NB4 (cell line): ENCODE measurements at regions not wholly inside any gene's neighbourhood (a gene's known extent, or its start where the extent isn't known, plus 50 kb on each side); places are given as distances from the start of the nearest gene placed in this dataset.

Experiments
- POLR2A ChIP-seq: IDR thresholded peaks from 2 replicates; pipeline ENCODE4 v1.6.1; 2011; ENCODE audit warnings: mild to moderate bottlenecking; ENCODE audit not compliant: insufficient read length; ENCODE audit errors: extremely low read depth
- TF ChIP-seq, protein P1 (sequence below): IDR thresholded peaks from one replicate; pipeline ENCODE4 v1.5.1; 2012; ENCODE audit warnings: low read depth, low read length
- TF ChIP-seq, protein P2 (sequence below): IDR thresholded peaks from 2 replicates; pipeline ENCODE4 v1.6.1; 2011; ENCODE audit warnings: low read depth, low read length

DNA sequence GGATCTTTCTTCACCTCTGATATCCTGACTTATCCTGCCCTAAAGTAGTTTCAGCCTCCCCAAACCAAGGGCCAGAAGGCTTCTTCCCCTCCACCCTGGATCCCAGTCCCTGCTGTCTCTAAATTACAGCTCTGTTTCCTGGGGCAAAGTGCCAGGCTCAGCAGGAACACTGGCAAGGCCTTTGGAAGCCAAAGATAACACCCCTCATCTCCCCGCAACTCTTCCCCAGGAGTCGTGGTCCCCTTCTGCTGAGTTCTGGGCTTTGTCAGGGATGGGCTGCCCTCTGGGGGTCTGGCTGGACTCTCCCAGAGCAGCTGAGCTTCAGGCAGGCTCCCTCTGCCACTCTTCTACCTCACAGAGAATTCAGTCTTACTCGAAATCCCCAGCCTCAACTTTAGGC is 53.8 kb upstream of the AMPD3 start:
- no peak for TF ChIP-seq POLR2A
- TF ChIP-seq, protein P1, sequence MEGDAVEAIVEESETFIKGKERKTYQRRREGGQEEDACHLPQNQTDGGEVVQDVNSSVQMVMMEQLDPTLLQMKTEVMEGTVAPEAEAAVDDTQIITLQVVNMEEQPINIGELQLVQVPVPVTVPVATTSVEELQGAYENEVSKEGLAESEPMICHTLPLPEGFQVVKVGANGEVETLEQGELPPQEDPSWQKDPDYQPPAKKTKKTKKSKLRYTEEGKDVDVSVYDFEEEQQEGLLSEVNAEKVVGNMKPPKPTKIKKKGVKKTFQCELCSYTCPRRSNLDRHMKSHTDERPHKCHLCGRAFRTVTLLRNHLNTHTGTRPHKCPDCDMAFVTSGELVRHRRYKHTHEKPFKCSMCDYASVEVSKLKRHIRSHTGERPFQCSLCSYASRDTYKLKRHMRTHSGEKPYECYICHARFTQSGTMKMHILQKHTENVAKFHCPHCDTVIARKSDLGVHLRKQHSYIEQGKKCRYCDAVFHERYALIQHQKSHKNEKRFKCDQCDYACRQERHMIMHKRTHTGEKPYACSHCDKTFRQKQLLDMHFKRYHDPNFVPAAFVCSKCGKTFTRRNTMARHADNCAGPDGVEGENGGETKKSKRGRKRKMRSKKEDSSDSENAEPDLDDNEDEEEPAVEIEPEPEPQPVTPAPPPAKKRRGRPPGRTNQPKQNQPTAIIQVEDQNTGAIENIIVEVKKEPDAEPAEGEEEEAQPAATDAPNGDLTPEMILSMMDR = no peak
- TF ChIP-seq, protein P2, sequence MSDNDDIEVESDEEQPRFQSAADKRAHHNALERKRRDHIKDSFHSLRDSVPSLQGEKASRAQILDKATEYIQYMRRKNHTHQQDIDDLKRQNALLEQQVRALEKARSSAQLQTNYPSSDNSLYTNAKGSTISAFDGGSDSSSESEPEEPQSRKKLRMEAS = no peak
